ENCODE measurements at regions not wholly inside any gene's neighbourhood (a gene's known extent, or its start where the extent isn't known, plus 50 kb on each side); places are given as distances from the start of the nearest gene placed in this dataset.

- TF ChIP-seq CTCF (IDR thresholded peaks at IDR 0.05; ENCODE audit: low read depth, low read length) = no peak
- TF ChIP-seq POLR2A (IDR thresholded peaks at IDR 0.05; ENCODE audit: extremely low read depth, insufficient read length) = no peak
- TF ChIP-seq MAX (IDR thresholded peaks at IDR 0.05; ENCODE audit: low read depth, low read length) = no peak
- no peak for TF ChIP-seq MYC (IDR thresholded peaks at IDR 0.05; ENCODE audit: low read depth, low read length)
These were observed 332.9 kb upstream of the FMN2 start for GRCh38 chr1:239758756-239759155.
